Heart right ventricle (tissue), 16 donors: ENCODE measurements at regions not wholly inside any gene's neighbourhood (a gene's known extent, or its start where the extent isn't known, plus 50 kb on each side); places are given as distances from the start of the nearest gene placed in this dataset.

ENCODE experiments used
- ATAC-seq, 8 donors: fragments of 200-7000 bp; cut with Tn5 transposase; one replicate each; pipeline ENCODE4 v1.9.1; 2020; ENCODE audit warnings: mild to moderate bottlenecking in 8 of 8, moderate library complexity in 8 of 8, moderate number of reproducible peaks in 1 of 8
- DNase-seq, 2 donors: peaks; one replicate each; pipeline ENCODE4 v3.0.0-alpha.2; 2020
- H3K27ac ChIP-seq, 10 donors: fragments of 200-600 bp; sonication (generic) in 2 of 10; one replicate each; pipeline versions ENCODE4 v1.5.0 to v1.8.0; 2020 to 2022; ENCODE audit warnings: mild to moderate bottlenecking in 3 of 10
- H3K27me3 ChIP-seq, 7 donors: fragments of 200-600 bp; one replicate each; pipeline ENCODE4 v1.8.0; 2021 to 2022; ENCODE audit warnings: mild to moderate bottlenecking in 2 of 7
- H3K36me3 ChIP-seq, 9 donors: fragments of 200-600 bp; sonication (generic) in 1 of 9; one replicate each; pipeline versions ENCODE4 v1.5.0 to v1.8.0; 2020 to 2022; ENCODE audit warnings: mild to moderate bottlenecking in 2 of 9
- H3K4me1 ChIP-seq, 9 donors: fragments of 200-600 bp; sonication (generic) in 1 of 9; one replicate each; pipeline versions ENCODE4 v1.5.0 to v1.8.0; 2020 to 2022; ENCODE audit warnings: mild to moderate bottlenecking in 4 of 9
- H3K4me3 ChIP-seq, 10 donors: fragments of 200-600 bp; sonication (generic) in 2 of 10; one replicate each; pipeline versions ENCODE4 v1.5.0 to v1.8.0; 2020 to 2022; ENCODE audit warnings: mild to moderate bottlenecking in 7 of 10, moderate library complexity in 2 of 10
- H3K9me3 ChIP-seq, 11 donors: fragments of 200-600 bp in 10 of 11; sonication (generic) in 2 of 11; one replicate each; pipeline versions ENCODE4 v1.5.0 to v1.8.0; 2013 to 2022; ENCODE audit warnings: mild to moderate bottlenecking in 2 of 11, control low read depth in 1 of 11, moderate library complexity in 1 of 11
- CTCF ChIP-seq, 9 donors: fragments of 200-600 bp; sonication (generic) in 2 of 9; IDR thresholded peaks; one replicate each; pipeline versions ENCODE4 v1.5.0 to v1.8.0; 2021 to 2022; ENCODE audit warnings: antibody characterized with exemption in 9 of 9, mild to moderate bottlenecking in 5 of 9, moderate library complexity in 1 of 9
- WGBS, 2 donors: extraction: QIAGEN DNeasy Blood & Tissue Kit; methylation state at CpG; one replicate each; pipeline ENCODE4 v1.1.7; 2013; ENCODE audit warnings: inconsistent platforms in 1 of 2; 5-methylcytosine and 5-hydroxymethylcytosine counted together
- intact Hi-C, 10 donors: fragments of 100-400 bp; cut with DNase I; formaldehyde crosslinking; loops; one replicate each; pipeline versions ENCODE4 v1.11.1 to v1.14.2; 2022
- donor health status: Arrhythmogenic right ventricular cardiomyopathy.
- donor health status: ischemic (EF 13 %, LVEDD 7.1; RV severe dilation, severe dysfunction).
- donor health status: healthy with polysubstance abuse.
- donor health status: DM: no; HTN: yes; CAD: no.
- donor health status: DM: no; HTN: no; CAD: no.
- donor health status: ischemic (EF 25% LVEDD 6.9; RV normal size, moderate dysfunction).
- donor health status: ischemic (EF 25% LVEDD 5.7; RV mildly dilated, moderate dysfunction).
- donor health status: healthy.
- donor health status: DM: yes; HTN: yes; CAD: no.
- donor health status: Ischemic cardiomyopathy.
- donor health status: ischemic (EF 35%, LVEDD 5.7; RV mildly dilated, moderate dysfunction).
- donor health status: nonischemic (EF 11% LVEDD 7.7; RV severe dilation, severe dysfunction).
- donor health status: DM: yes; HTN: yes; CAD: no.
- donor health status: PGD.
- donor health status: ischemic (EF 29% LVEDD 5.4; RV normal size, mild dysfunction).
- donor health status: nonischemic (EF 23%, LVEDD 6.1; RV moderate dilation, normal function).

GRCh38 chr10:53107711-53108110 is 335.1 kb upstream of the MBL2 start:
- intact Hi-C loops = no loop called here
- Histone ChIP-seq H3K36me3 (no peaks in the 10 kb centered on the region), H3K4me3 (no peak overlapping the region), H3K27ac (no peak overlapping the region), H3K27me3 (no peaks in the 10 kb centered on the region), H3K9me3 (peaks cover 0 to 9% (median 0%) of the 10 kb centered on the region in 11 donors), H3K4me1 (no peaks in the 10 kb centered on the region)
- no peak for TF ChIP-seq CTCF (IDR thresholded peaks at IDR 0.05)
- WGBS, 2 donors = 78 to 84% methylated on average over 5 of the region's 5 CpGs
- no peak for ATAC-seq
- no peak for DNase-seq

GRCh38 chr10:53102424-53102823 is 329.8 kb upstream of the MBL2 start:
- H3K4me1 ChIP-seq = no peaks in the 10 kb centered on the region
- ATAC-seq (no peak), DNase-seq (no peak)
- whole genome bisulfite sequencing, 2 donors = 83 to 88% methylated on average over 4 of the region's 4 CpGs
- no peaks in the 10 kb centered on the region for H3K36me3 ChIP-seq
- TF ChIP-seq CTCF (IDR thresholded peaks at IDR 0.05) = no peak
- no peak overlapping the region for H3K4me3 ChIP-seq
- intact Hi-C loops = no loop called here
- H3K27ac ChIP-seq = no peak overlapping the region
- no peaks in the 10 kb centered on the region for H3K27me3 ChIP-seq
- H3K9me3 ChIP-seq = peaks cover 0 to 16% (median 0%) of the 10 kb centered on the region in 11 donors

GRCh38 chr10:53093878-53094277 is 321.3 kb upstream of the MBL2 start:
- TF ChIP-seq CTCF (IDR thresholded peaks at IDR 0.05) = no peak
- H3K4me3 ChIP-seq = no peak overlapping the region
- no peak overlapping the region for H3K27ac ChIP-seq
- no peak for DNase-seq
- no peaks in the 10 kb centered on the region for H3K36me3 ChIP-seq
- no peaks in the 10 kb centered on the region for H3K27me3 ChIP-seq
- ATAC-seq = no peak
- H3K9me3 ChIP-seq = peaks cover 0 to 14% (median 0%) of the 10 kb centered on the region in 11 donors
- 61 to 63% methylated on average over 2 of the region's 2 CpGs for WGBS, 2 donors
- intact Hi-C loops = no loop called here
- H3K4me1 ChIP-seq = no peaks in the 10 kb centered on the region

- no peak for TF ChIP-seq CTCF (IDR thresholded peaks at IDR 0.05)
- ATAC-seq (no peak), DNase-seq (no peak)
- Histone ChIP-seq H3K36me3 (no peaks in the 10 kb centered on the region), H3K27me3 (no peaks in the 10 kb centered on the region), H3K4me3 (no peak overlapping the region), H3K27ac (no peak overlapping the region), H3K9me3 (peaks cover 0 to 20% (median 0%) of the 10 kb centered on the region in 11 donors), H3K4me1 (no peaks in the 10 kb centered on the region)
- 57 to 67% methylated on average over 4 of the region's 4 CpGs for WGBS, 2 donors
- intact Hi-C loops = no loop called here
Observed at GRCh38 chr10:53091574-53091973, 319.0 kb upstream of the MBL2 start.
